Suprapubic skin (tissue), 4 donors: ENCODE measurements at regions not wholly inside any gene's neighbourhood (a gene's known extent, or its start where the extent isn't known, plus 50 kb on each side); places are given as distances from the start of the nearest gene placed in this dataset.

Experiments
- DNase-seq, 2 donors: peaks; one replicate each; pipeline ENCODE4 v3.0.0-alpha.2; 2019; ENCODE audit warnings: low spot score in 2 of 2
- H3K27ac ChIP-seq: fragments of 200-600 bp; sonication (generic); one replicate; pipeline ENCODE4 v1.5.1; 2019
- H3K27me3 ChIP-seq: fragments of 200-600 bp; sonication (generic); one replicate; pipeline ENCODE4 v1.5.1; 2019
- H3K36me3 ChIP-seq: fragments of 200-600 bp; sonication (generic); one replicate; pipeline ENCODE4 v1.5.1; 2019
- H3K4me1 ChIP-seq: fragments of 200-600 bp; sonication (generic); one replicate; pipeline ENCODE4 v1.5.1; 2019
- H3K4me3 ChIP-seq: fragments of 200-600 bp; sonication (generic); one replicate; pipeline ENCODE4 v1.5.1; 2019; ENCODE audit warnings: mild to moderate bottlenecking
- H3K9me3 ChIP-seq: fragments of 200-600 bp; sonication (generic); one replicate; pipeline ENCODE4 v1.5.1; 2019
- EP300 ChIP-seq: sonication (generic); formaldehyde crosslinking; IDR thresholded peaks from one replicate; pipeline ENCODE4 v1.6.1; 2017; ENCODE audit warnings: antibody characterized with exemption
- POLR2A ChIP-seq, 2 donors: fragments of 450-650 bp; IDR thresholded peaks; one replicate each; pipeline ENCODE4 v1.6.1; 2017; ENCODE audit warnings: antibody characterized with exemption in 2 of 2, mild to moderate bottlenecking in 2 of 2, moderate library complexity in 2 of 2
- POLR2AphosphoS5 ChIP-seq, 3 donors: sonication (generic); formaldehyde crosslinking; IDR thresholded peaks; one replicate each; pipeline ENCODE4 v1.6.1; 2017; ENCODE audit warnings: antibody characterized with exemption in 3 of 3
- WGBS: methylation state at CpG from one replicate; pipeline ENCODE4 v1.1.5; 2018; 5-methylcytosine and 5-hydroxymethylcytosine counted together
- TF ChIP-seq, protein P1 (sequence below), 2 donors: fragments of 200-600 bp in 1 of 2; fragments of 450-650 bp in 1 of 2; sonication (generic) in 1 of 2; IDR thresholded peaks; one replicate each; pipeline ENCODE4 v1.5.1; 2016 to 2019; ENCODE audit warnings: antibody characterized with exemption in 2 of 2, mild to moderate bottlenecking in 1 of 2, moderate library complexity in 1 of 2

DNA sequence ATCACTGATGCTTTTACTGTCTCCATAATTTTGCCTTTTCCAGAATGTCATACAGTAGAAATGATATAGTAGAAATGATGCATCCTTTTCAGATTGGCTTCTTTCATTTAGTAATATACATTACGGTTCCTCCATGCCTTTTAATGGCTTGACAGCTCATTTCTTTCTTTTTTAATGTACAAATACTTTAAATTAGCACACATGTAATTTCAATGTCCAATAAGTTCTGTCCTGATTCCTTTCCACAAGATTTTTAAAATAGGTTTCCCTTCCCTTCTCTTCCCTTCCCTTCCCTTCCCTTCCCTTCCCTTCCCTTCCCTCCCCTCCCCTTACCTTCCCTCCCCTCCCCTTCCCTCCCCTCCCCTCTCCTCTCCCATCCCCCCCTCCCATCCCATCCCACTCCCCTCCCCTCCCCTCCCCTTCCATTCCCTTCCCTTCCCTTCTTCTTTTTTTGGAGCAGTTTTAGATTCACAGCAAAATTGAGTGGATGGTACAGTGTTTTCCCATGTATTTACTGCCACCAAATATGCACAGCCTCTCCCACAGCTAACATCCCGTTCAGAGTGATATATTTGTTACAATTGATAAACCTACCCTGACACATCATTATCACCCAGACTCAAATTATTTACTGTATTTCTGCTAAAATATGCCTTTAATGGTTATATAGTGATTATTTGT is 398.8 kb downstream of the RNF144B start:
- Histone ChIP-seq H3K9me3 (no peaks in the 10 kb centered on the region), H3K4me3 (no peak overlapping the region), H3K27me3 (no peaks in the 10 kb centered on the region), H3K27ac (no peak overlapping the region), H3K36me3 (no peaks in the 10 kb centered on the region), H3K4me1 (no peaks in the 10 kb centered on the region)
- DNase-seq, result no peak
- TF ChIP-seq POLR2AphosphoS5 (IDR thresholded peaks at IDR 0.05) (no peak), EP300 (no peak)
- TF ChIP-seq, protein P1, sequence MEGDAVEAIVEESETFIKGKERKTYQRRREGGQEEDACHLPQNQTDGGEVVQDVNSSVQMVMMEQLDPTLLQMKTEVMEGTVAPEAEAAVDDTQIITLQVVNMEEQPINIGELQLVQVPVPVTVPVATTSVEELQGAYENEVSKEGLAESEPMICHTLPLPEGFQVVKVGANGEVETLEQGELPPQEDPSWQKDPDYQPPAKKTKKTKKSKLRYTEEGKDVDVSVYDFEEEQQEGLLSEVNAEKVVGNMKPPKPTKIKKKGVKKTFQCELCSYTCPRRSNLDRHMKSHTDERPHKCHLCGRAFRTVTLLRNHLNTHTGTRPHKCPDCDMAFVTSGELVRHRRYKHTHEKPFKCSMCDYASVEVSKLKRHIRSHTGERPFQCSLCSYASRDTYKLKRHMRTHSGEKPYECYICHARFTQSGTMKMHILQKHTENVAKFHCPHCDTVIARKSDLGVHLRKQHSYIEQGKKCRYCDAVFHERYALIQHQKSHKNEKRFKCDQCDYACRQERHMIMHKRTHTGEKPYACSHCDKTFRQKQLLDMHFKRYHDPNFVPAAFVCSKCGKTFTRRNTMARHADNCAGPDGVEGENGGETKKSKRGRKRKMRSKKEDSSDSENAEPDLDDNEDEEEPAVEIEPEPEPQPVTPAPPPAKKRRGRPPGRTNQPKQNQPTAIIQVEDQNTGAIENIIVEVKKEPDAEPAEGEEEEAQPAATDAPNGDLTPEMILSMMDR (IDR thresholded peaks at IDR 0.05), result no peak
- WGBS, result 44% methylated on average over 2 of the region's 2 CpGs

DNA sequence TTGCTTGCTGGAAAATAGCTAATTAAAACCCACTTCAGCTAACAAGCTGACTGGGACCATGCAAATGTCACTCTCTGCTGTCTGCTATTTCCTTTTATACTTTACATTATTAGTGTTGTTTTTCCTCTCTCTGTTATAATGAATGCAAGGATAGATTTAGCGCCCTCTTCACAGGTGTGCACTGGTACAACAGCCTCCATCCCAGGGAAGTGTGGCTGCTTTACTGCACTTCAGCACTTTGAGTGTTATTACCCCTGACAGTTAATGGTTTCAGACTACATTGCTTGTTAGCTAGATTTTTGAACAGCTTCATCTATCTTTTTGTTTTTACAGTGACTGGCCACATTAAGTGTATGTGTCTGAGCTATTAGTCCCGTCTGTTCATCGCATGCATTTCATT is 405.7 kb downstream of the RNF144B start:
- Histone ChIP-seq H3K27ac (no peak overlapping the region), H3K27me3 (no peaks in the 10 kb centered on the region), H3K36me3 (no peaks in the 10 kb centered on the region), H3K9me3 (no peaks in the 10 kb centered on the region), H3K4me1 (no peaks in the 10 kb centered on the region), H3K4me3 (no peak overlapping the region)
- TF ChIP-seq POLR2A (IDR thresholded peaks at IDR 0.05) (no peak), EP300 (no peak), POLR2AphosphoS5 (IDR thresholded peaks at IDR 0.05) (no peak)
- TF ChIP-seq, protein P1 (IDR thresholded peaks at IDR 0.05), result no peak
- DNase-seq, result no peak
- WGBS, result 48% methylated on average over 3 of the region's 3 CpGs

DNA sequence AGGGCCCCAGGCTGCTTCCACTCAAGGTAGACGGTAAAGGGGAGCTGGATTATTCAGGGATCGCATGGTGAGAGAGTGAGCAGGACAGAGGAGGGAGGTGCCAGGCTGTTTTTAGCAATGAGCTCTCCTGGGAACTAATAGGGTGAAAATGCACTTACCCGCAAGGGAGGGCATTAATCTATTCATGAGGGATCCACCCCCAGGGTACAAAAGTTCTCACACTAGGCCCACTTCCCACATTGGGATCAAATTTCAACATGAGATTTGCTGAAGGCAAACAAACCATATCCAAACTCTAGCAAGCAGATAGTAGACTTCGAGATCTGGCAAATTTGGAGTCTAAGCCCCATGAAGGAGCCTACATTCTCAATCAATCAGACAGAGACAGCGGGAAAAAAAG is 408.6 kb downstream of the RNF144B start:
- no peak for DNase-seq
- Histone ChIP-seq H3K4me1 (no peaks in the 10 kb centered on the region), H3K27me3 (no peaks in the 10 kb centered on the region), H3K27ac (no peak overlapping the region), H3K36me3 (no peaks in the 10 kb centered on the region), H3K9me3 (no peaks in the 10 kb centered on the region), H3K4me3 (no peak overlapping the region)
- WGBS, result 82% methylated on average over 5 of the region's 5 CpGs
- TF ChIP-seq EP300 (no peak), POLR2AphosphoS5 (IDR thresholded peaks at IDR 0.05) (no peak), POLR2A (IDR thresholded peaks at IDR 0.05) (no peak)
- TF ChIP-seq, protein P1 (IDR thresholded peaks at IDR 0.05), result no peak

DNA sequence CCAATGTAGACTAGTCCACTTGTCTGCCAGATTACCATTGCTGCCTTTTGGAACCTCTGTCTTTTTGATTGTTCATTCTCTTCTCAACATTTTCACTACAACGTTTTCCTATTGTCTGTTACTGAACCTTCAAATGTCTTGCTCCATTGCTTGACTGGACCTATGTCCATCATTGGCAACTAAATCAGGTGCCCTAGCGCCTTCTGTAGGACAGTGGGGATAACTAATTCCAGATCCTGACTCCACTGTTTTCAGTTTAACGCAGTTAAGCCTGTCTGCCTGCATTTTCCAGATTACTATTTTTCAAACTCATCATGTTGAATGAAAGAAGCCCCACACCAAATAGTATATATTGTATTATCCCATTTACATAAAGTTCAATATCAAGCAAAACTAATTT is 433.6 kb downstream of the RNF144B start:
- no peak for TF ChIP-seq POLR2A (IDR thresholded peaks at IDR 0.05)
- no peak for TF ChIP-seq EP300
- TF ChIP-seq, protein P1 (IDR thresholded peaks at IDR 0.05), result no peak
- no peak for TF ChIP-seq POLR2AphosphoS5 (IDR thresholded peaks at IDR 0.05)

DNA sequence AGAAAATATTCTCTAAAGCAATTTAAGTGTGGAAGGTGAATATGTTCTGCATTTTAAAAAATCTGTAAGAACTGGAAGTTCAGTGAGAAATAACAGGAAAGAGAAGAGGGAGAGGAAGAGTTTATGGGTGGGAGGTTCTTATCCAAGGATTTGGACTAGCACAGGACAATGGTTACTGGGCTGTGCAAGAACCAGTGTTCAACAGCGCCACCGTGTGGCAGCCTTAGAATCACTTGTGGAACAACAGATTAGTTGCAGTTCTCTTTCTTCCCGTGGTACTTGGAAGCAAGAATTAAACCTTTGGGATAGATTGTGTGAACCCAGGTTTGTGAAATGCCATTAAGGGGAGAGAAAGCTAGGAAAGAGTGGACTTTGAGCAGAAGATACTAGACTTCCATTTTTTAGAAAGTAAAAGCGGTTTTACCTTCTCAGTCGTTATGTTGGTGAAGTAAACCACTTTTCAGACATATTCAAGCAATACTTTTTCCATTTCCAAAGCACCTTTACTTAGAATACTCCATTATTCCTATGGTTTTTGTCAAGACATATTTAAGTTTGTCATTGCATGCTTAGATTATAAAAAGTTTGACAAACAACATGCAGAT is 436.7 kb downstream of the RNF144B start:
- peaks cover 14% of the 10 kb centered on the region for H3K9me3 ChIP-seq
- TF ChIP-seq EP300 (no peak), POLR2AphosphoS5 (IDR thresholded peaks at IDR 0.05) (no peak), POLR2A (IDR thresholded peaks at IDR 0.05) (no peak)
- TF ChIP-seq, protein P1 (IDR thresholded peaks at IDR 0.05), result no peak

More for the DNA sequence above, 433.6 kb downstream of the RNF144B start:
- Histone ChIP-seq H3K9me3 (peaks cover 14% of the 10 kb centered on the region), H3K27ac (no peak overlapping the region), H3K4me1 (no peaks in the 10 kb centered on the region), H3K36me3 (no peaks in the 10 kb centered on the region), H3K4me3 (no peak overlapping the region), H3K27me3 (no peaks in the 10 kb centered on the region)
- DNase-seq, result no peak
- 59% methylated on average over 3 of the region's 3 CpGs for WGBS

More for the DNA sequence above, 436.7 kb downstream of the RNF144B start:
- no peaks in the 10 kb centered on the region for H3K27me3 ChIP-seq
- H3K27ac ChIP-seq, result no peak overlapping the region
- WGBS, result 52% methylated on average over 5 of the region's 5 CpGs
- no peaks in the 10 kb centered on the region for H3K36me3 ChIP-seq
- no peak overlapping the region for H3K4me3 ChIP-seq
- no peaks in the 10 kb centered on the region for H3K4me1 ChIP-seq
- no peak for DNase-seq
